GM19035 (cell line): ENCODE measurements at regions not wholly inside any gene's neighbourhood (a gene's known extent, or its start where the extent isn't known, plus 50 kb on each side); places are given as distances from the start of the nearest gene placed in this dataset.
"Not testable (repeated sequence)": the region's sequence is repeated elsewhere in the genome, so short reads cannot be mapped to it uniquely, and the experiment has no call there.

Source experiments
- ATAC-seq: cut with Tn5 transposase; IDR thresholded peaks from one replicate; pipeline ENCODE4 v1.9.1; 2021; ENCODE audit not compliant: unreplicated experiment

DNA sequence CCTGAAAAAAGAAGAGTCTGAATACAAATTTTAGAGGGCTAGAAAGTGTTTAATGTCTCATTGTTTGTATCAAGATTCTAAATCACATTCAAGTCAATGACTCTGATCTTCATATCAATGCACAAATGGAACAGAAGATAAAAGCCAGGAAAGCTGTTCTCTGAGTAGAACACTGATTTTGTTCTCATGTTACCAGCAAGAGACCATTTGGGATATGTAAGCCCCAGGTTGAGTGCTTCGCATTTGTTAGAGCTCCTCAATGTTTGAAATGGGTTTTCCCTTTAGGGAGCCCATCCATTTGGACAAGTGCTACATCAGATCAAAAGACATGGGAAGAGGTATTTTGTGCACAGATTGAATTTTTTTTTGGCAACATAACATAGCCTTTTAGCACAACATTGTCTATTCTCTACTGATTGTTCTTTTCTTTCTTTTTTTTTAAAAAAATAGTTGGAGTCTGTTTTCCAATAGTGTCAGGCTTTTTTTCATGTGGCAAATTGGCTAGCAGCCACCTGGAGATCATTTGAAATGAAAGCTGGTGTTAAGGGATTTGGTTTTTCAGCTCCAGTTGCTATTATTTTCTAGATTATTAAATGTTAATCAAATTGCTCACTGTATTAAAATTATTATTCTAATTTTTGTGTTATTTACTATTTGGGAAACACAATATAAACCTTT is 74.5 kb upstream of the ZPLD1 start:
- no peak for ATAC-seq

DNA sequence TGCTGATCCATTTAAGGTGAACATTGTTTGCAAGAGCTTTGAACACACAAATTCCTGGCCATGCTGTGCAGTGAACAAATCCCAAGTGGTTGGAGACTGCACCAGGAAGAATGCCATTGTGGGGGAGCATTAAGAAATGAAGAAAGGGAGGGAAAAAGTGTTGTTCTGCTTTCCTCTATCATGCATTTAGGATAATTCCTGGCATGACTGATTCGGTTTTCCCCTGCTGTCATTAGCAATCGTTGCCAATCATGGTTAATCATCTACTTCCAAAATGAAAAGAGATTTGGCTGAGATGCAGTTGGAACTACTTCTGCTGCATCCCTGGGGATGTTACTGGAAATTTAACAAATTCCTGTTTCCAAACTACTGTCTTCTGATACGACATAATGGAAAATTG is 73.7 kb upstream of the ZPLD1 start:
- ATAC-seq: no peak

DNA sequence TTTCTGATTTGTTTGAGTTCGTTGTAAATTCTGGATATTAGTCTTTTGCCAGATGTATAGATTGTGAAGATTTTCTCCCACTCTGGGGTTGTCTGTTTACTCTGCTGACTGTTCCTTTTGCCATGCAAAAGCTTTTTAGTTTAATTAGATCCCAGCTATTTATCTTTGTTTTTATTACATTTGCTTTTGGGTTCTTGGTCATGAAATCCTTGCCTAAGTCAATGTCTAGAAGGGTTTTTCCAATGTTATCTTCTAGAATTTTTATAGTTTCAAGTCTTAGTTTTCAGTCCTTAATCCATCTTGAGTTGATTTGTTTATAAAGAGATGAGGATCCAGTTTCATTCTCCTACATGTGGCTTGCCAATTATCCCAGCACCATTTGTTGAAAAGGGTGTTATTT is 68.7 kb upstream of the ZPLD1 start:
- ATAC-seq: not testable (repeated sequence)

DNA sequence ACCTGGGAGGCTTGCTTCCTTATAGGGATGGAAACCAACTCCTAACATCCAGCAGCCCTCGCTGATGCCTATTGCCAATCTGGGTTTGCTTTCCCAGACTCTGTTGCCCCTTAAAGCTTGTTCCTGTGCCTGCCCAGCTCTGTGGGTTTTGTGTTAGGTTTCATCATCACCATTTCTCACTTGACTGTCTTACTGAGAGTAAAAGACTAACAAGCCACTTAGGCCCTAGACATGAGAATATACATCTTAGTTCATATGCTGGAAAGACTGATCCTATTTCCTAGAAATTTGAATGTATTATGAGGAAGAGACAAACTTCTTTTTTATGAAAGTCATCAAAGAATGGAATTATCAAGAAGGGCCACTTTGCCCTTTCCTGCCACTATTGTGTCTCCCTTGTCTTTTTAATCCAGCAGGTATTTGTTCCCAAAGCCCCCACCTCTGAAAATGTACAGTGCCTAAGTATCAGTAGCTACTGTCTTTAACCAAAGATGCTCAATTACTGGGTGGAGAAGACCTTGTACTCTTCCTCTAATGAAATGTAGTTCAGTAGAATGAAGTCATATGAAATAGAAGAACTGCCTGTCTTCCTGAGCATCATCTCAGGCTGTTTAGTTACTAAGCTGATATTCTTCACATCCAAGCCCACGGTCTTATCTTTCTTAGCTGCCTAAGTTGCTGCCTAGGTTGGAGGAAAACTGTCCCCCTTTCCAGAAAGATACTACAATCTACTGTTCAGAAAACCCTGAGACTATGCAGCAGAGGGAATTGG is 59.8 kb upstream of the ZPLD1 start:
- ATAC-seq: no peak

DNA sequence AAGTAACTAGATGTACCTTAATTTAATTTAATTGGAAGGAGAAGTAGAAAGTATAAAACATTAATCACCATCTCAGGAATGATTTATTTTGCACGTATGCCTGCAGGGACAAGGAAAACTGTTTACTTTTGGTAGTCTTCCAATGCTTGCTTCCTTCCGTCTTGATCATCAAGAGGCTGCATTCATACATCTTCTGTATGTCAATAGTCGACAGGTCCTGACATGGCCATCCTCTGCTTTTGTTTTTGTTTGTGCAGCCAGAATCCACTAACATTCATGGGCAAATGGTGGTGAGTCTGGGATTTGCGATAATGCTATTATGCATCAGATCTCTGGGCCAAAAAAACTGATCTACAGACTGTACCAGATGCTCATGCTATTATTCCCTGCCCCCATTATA is 56.6 kb upstream of the ZPLD1 start:
- no peak for ATAC-seq

DNA sequence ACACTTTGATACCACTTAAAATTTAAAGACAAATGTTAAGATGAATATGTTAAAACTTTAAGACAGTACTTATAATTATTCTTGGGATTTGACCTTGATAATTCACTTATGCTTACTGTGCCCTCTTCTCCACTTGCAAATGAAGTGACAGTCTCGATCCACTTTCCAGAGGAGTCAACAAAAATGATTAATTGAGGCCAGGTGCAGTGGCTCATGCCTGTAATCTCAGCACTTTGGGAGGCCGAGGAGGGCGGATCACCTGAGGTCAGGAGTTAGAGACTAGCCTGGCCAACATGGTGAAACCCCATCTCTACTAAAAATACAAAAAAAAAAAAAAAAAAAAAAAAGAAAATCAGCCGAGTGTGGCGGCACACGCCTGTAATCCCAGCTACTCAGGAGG is 52.6 kb upstream of the ZPLD1 start:
- ATAC-seq: not testable (repeated sequence)
